RWPE2 (cell line): ENCODE measurements at regions not wholly inside any gene's neighbourhood (a gene's known extent, or its start where the extent isn't known, plus 50 kb on each side); places are given as distances from the start of the nearest gene placed in this dataset.

ENCODE experiments used
- ATAC-seq: fragments of 200-7000 bp; cut with Tn5 transposase; 3 replicates; pipeline ENCODE4 v1.9.1; 2021; ENCODE audit warnings: low read depth
- DNase-seq: peaks from one replicate; pipeline ENCODE4 v3.0.0-alpha.2; 2020; ENCODE audit warnings: low spot score
- H3K27ac ChIP-seq: fragments of 450-650 bp; 2 replicates; pipeline ENCODE4 v1.5.1; 2017; ENCODE audit warnings: mild to moderate bottlenecking; ENCODE audit not compliant: poor library complexity, severe bottlenecking
- H3K27me3 ChIP-seq: fragments of 250-450 bp; sonication (Bioruptor Pico); 2 replicates; pipeline ENCODE4 v1.5.1; 2021; ENCODE audit warnings: mild to moderate bottlenecking, moderate library complexity; ENCODE audit not compliant: insufficient read depth, poor library complexity, severe bottlenecking
- H3K36me3 ChIP-seq: fragments of 250-450 bp; sonication (Bioruptor Pico); 2 replicates; pipeline ENCODE4 v1.5.1; 2020; ENCODE audit warnings: low read depth, mild to moderate bottlenecking, moderate library complexity
- H3K4me1 ChIP-seq: fragments of 250-450 bp; sonication (Bioruptor Pico); 2 replicates; pipeline ENCODE4 v1.5.1; 2021; ENCODE audit warnings: mild to moderate bottlenecking, moderate library complexity; ENCODE audit not compliant: insufficient read depth, poor library complexity, severe bottlenecking
- H3K4me3 ChIP-seq: fragments of 250-450 bp; sonication (Bioruptor Pico); 2 replicates; pipeline ENCODE4 v1.5.1; 2021; ENCODE audit warnings: mild to moderate bottlenecking, moderate library complexity; ENCODE audit not compliant: severe bottlenecking
- H3K9me3 ChIP-seq: fragments of 250-450 bp; sonication (Bioruptor Pico); 2 replicates; pipeline ENCODE4 v1.5.1; 2021; ENCODE audit warnings: mild to moderate bottlenecking, moderate library complexity; ENCODE audit not compliant: severe bottlenecking
- TF ChIP-seq, protein P1 (sequence below): fragments of 450-650 bp; IDR thresholded peaks from one replicate; pipeline ENCODE4 v1.5.1; 2017; ENCODE audit warnings: mild to moderate bottlenecking, moderate library complexity; ENCODE audit not compliant: poor library complexity, severe bottlenecking

DNA sequence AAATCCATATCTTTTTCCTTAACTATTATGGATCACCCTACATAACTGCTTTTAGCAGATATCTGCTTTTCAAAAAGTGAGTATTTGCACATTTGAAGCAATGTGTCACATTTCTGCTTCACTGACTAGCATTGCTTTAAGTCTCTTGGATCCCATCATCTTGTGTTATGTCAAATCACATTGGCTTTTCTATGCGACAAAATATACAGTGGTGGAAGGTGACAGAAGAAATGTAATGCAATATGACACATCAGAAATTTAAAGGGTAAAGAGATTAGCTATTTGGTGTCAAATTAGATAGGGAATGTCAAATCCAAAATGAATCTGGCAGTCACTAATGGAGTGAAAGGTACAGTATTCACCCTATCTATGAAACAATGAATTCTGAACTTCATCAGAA is 1282.1 kb upstream of the PCDH20 start:
- TF ChIP-seq, protein P1, sequence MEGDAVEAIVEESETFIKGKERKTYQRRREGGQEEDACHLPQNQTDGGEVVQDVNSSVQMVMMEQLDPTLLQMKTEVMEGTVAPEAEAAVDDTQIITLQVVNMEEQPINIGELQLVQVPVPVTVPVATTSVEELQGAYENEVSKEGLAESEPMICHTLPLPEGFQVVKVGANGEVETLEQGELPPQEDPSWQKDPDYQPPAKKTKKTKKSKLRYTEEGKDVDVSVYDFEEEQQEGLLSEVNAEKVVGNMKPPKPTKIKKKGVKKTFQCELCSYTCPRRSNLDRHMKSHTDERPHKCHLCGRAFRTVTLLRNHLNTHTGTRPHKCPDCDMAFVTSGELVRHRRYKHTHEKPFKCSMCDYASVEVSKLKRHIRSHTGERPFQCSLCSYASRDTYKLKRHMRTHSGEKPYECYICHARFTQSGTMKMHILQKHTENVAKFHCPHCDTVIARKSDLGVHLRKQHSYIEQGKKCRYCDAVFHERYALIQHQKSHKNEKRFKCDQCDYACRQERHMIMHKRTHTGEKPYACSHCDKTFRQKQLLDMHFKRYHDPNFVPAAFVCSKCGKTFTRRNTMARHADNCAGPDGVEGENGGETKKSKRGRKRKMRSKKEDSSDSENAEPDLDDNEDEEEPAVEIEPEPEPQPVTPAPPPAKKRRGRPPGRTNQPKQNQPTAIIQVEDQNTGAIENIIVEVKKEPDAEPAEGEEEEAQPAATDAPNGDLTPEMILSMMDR, result no peak
- DNase-seq (no peak), ATAC-seq (no peak)
- Histone ChIP-seq H3K27ac (no peak overlapping the region), H3K4me3 (no peak overlapping the region), H3K27me3 (no peaks in the 10 kb centered on the region), H3K9me3 (no peaks in the 10 kb centered on the region), H3K4me1 (no peaks in the 10 kb centered on the region), H3K36me3 (no peaks in the 10 kb centered on the region)

DNA sequence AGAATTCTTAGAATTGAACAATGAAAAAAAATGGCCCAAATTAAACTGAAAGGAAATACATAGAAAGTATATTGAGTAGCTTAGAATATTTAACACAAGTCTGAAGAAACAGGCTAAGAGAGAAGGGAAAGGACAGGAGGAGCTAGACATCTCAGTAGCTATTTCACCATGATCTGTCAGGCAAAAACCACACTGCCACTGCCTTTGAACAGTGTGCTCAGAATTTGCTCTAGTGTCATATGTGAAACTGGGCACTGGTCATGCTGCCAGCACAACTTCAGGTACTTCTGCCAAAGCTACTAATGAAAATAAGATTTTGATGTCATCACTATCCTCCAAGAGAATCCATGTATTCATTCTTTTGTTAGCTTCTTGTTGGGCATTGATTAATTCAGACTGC is 1280.8 kb upstream of the PCDH20 start:
- ATAC-seq, result no peak
- Histone ChIP-seq H3K9me3 (no peaks in the 10 kb centered on the region), H3K4me1 (no peaks in the 10 kb centered on the region), H3K27me3 (no peaks in the 10 kb centered on the region), H3K36me3 (no peaks in the 10 kb centered on the region), H3K27ac (no peak overlapping the region), H3K4me3 (no peak overlapping the region)
- DNase-seq, result no peak
- TF ChIP-seq, protein P1, result no peak

DNA sequence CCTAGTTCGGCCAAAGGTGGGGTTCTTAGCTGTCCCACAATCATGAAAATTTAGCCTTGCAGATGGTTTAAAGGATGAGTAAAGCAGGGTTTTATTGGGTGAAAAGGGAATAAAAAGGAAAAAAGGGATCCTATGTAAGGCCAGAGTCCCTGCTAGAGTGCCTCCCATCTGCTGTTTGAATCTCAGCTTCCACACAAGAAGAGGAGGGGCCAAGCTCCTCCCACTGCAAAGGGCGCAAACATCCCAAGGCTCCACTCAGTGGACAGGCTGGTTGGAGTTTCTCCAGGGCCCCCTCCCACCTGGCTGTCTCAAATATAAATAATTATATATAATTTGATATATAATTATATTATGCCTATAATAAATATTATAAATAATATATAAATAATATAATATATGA is 1272.1 kb upstream of the PCDH20 start:
- ATAC-seq, result no peak
- H3K27ac ChIP-seq, result no peak overlapping the region
- TF ChIP-seq, protein P1, result no peak
- no peak overlapping the region for H3K4me3 ChIP-seq
- H3K4me1 ChIP-seq, result no peaks in the 10 kb centered on the region
- no peaks in the 10 kb centered on the region for H3K9me3 ChIP-seq
- H3K36me3 ChIP-seq, result no peaks in the 10 kb centered on the region
- DNase-seq, result no peak
- H3K27me3 ChIP-seq, result no peaks in the 10 kb centered on the region

DNA sequence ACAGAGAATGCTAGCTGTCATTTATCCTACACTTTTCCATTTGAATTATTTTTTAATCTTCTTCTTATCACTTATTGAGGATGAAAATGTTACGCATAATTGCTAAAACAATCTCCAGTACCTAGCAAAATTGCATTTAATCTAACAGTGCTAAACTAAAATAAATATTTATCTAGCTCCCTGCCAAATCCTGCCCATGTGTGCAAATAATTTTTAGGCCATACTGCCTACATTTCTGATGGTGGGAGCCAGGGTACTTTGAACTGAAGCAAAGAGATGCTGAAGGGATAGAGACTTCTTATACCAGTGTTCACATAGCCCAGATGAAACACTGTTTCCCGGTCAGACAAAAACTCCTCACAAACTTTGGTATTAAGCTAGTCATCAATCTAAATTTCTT is 1268.7 kb upstream of the PCDH20 start:
- Histone ChIP-seq H3K27me3 (no peaks in the 10 kb centered on the region), H3K36me3 (no peaks in the 10 kb centered on the region), H3K9me3 (no peaks in the 10 kb centered on the region), H3K4me1 (no peaks in the 10 kb centered on the region), H3K4me3 (no peak overlapping the region), H3K27ac (no peak overlapping the region)
- no peak for DNase-seq
- TF ChIP-seq, protein P1, result no peak
- ATAC-seq, result no peak

DNA sequence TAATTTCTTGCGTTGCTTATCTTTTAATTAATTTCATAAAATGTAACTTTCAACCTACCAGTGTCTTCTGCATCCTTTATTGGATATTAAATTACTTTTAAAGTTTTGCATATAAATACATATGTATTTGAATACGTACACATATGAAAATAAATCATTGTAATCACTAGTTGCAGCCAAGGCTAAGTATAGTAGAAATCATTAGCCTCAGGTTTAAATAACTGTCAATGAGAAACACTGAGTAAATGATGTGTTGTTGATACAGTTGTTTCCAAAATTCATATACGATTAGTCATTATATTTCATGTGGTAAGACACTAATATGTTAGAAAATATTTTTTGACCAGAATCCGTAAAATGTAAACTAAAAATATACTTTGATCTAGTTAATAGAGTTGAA is 1267.1 kb upstream of the PCDH20 start:
- no peak overlapping the region for H3K4me3 ChIP-seq
- no peak overlapping the region for H3K27ac ChIP-seq
- no peaks in the 10 kb centered on the region for H3K27me3 ChIP-seq
- TF ChIP-seq, protein P1, result no peak
- ATAC-seq, result no peak
- no peak for DNase-seq
- no peaks in the 10 kb centered on the region for H3K36me3 ChIP-seq
- H3K9me3 ChIP-seq, result no peaks in the 10 kb centered on the region
- H3K4me1 ChIP-seq, result no peaks in the 10 kb centered on the region
